CD4-positive, alpha-beta T cell treated with Interleukin-1 beta for 1 hour (primary cell): ENCODE measurements at regions not wholly inside any gene's neighbourhood (a gene's known extent, or its start where the extent isn't known, plus 50 kb on each side); places are given as distances from the start of the nearest gene placed in this dataset.
"Not testable (repeated sequence)": the region's sequence is repeated elsewhere in the genome, so short reads cannot be mapped to it uniquely, and the experiment has no call there.

Experiments
- DNase-seq, 2 donors: peaks; one replicate each; pipeline ENCODE4 v3.0.0-alpha.2; 2020 to 2022

DNA sequence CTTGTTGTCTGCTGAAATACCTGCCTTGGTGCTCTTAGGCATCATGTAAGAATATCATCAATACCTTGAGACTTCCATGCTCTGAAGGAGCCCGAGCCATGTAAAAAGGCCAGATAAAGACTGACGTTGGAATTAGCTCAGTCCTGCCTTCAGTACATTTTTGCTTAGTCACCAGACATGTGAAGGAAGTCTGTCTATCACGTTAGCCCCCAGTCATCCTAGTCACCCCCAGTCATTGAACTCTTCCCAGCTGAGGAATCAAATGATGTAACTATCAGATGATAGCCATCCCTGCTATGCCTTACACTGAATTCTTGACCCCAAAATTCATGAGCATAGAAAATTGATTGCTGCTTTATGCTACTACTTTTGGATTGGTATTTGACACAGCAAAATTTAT, 351.2 kb upstream of the SGO1 start:
- DNase-seq = no peak

DNA sequence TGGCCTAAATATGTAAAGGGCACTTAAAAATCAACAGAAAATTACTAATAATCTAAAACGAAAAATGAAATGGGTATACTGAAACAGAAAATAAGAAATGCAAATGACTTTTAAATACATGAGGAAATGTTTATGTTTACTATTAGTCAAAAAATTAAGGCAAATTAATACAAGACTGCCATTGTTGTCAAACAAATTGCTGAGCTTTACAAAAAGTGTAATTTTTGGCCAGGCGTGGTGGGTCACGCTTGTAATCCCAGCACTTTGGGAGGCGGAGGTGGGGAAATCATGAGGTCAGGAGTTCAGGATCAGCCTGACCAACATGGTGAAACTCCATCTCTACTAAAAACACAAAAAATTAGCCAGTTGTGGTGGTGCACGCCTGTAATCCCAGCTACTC, 343.9 kb upstream of the SGO1 start:
- DNase-seq = no peak

DNA sequence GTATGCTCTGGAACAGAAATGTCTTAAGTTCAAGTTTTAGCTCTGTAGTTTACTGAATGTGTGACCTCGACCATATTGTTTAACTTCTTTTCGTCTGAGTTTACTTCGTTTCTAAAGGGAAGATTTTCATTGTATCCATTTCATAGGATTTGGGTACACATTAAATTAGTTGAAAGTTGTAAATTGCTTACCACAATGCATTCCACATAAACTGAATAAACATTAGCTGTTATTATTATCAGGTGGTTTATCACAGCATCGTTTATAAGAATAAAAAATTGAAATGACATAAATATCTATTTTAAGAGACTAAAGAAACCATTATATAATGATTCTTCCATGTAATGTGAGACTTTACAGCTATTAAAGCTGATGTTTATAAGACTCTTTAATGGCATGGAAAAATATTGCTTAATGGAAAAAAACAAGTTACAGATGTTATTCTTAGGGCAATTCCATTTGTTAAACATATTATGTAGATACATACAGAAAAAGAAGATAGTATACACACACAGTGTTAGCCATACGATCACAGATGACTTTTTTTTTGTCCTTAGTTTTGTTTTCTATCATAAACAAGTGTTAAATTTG, 342.3 kb upstream of the SGO1 start:
- no peak for DNase-seq

DNA sequence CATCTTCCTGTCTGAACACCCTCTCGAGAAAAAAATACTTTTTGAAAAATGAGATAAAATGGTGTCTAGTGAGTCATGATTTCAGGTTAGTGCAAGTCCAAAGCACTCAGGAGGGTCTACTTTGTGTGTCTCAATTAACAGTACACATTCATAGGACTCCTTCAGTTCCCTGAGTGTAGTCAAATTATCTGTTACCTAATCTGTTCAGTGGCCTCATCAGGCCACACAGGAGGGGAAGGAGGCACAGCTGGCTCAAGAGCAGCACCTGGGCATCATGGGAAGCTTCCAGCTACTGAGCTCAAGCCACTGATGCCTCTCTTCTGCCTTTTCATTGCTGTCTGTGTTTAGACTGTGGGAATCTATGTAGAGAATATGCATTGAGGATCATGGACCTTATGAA, 341.4 kb upstream of the SGO1 start:
- no peak for DNase-seq

DNA sequence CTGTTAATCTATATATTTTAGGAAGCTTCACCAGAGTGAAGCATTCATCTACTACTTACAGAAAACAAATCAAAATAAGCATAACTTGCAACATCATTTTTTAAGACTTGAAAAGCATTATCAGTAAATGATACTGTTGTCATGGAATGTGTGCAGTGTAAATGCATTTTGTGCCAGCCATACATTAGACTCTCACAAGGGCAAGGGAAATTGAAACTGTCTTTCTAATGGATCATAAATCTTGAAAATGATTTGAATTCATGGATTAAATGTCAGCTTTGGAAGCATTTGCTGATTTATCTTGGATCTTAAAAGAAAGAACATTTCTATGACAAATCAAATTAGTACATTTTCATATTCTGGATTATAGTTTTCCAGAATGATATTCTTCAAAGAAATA, 338.3 kb upstream of the SGO1 start:
- DNase-seq = no peak

DNA sequence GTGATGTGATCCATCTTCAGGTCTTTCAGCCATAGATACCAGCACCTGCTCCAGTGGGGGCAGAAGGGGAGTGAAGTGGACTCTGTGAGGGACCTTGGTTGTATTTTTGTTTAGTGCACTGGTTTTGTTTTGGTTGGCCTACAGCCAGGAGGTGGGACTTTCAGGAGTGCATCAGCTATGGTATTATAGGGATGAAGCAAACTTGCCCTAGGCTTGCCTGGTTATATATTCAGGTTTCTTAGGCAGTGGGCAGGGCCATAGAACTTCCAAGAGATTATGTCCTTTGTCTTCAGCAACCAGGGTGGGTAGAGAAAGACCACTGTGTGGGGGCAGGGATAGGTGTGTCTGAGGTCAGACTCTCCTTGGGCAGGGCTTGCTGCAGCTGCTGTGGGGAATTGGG, 337.3 kb upstream of the SGO1 start:
- no peak for DNase-seq

DNA sequence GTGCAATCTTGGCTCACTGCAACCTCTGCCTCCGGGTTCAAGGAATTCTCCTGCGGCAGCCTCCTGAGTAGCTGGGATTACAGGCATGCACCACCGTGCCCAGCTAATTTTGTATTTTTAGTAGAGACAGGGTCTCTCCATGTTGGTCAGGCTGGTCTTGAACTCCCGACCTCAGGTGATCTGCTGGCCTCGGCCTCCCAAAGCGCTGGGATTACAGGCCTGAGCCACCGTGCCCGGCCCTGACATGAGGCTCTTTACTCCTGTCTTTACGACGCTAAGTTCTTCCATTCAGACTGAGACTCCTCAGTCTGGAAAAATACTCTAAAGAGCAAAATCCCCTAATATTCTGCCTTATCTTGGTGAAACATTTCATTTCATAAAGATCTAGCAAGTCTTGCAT, 331.3 kb upstream of the SGO1 start:
- DNase-seq = not testable (repeated sequence)

DNA sequence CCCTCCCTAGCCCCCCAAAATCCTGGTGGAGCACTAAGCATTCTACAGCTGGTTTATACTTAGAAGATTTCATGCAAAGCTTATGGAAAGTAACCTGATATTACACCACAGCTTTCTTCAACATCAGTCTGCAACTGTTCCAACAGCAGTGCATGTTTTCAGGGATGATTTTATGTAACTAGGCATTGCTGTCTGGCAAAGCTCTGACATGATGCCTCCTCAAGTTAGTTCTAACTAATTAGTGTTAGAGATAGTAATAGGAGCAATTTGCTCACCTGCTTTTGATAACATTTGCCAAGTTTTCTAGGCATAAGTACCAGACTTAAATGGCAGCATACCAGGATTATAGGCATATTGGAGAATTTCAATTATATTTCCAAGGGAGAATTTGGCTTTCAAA, 330.3 kb upstream of the SGO1 start:
- DNase-seq = no peak

DNA sequence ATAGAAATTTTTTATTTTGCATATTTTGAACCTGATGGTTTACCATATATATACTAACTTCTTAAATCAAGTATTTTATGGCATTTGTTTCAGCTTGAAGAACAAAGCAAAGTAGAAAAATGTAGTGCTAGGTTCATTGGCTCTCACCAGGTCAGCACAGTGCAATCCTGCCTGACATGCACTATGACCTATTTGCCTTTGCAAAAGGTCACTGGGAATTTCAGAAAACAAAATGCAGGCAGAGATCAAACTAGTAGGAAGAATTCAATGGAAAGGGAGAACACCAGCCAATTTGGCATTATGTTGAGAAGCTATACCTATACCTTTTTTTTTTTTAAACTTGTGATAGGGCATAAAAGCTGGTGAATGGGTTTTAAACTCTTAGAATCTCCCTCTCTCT, 329.8 kb upstream of the SGO1 start:
- no peak for DNase-seq

DNA sequence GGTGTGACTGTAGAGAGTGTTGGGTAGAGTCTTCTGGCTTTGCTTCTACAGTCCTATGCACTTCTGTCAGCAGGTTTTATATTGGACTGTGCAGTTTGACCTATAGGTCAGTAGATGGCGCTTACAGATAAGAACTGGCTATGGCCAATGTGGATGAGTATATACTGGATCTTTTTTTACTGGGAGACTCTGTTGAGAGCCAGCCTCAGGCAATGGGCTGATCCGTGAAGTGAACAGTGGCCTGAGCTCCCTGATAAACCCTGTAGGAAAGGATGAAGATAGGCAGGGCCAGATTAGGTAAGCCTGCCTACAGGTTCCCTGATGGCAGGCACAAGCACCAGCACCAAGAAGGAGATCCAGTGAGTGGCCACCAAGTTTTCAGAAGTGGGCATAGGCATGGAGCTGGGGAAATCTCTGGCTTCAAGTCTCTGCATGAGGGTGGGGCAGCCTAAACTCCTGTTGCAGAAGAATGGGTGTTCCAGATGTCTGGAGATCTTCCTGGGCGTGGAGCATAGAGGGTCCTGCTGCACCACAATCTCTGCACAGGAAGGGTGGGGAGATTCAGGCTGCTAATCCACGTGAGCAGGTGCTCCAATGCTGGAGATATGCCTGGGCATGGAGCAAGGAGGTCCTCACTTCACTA, 326.0 kb upstream of the SGO1 start:
- DNase-seq = no peak

DNA sequence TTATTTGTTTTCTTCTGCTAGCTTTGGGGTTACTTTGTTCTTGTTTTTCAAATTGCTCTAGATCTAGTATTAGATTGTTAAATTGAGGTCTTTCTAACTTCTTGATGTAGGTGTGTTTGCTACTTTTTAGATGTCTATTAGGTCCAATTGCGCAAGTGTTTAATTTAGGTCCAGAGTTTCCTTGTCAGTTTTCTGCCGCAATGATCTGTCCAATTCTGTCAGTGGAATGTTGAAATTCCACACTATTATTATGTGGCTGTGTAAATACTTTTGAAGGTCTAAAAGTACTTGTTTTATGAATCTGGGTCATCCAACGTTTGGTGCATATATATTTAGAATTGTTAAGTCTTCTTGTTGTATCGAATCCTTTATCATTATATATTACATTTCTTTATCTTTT, 324.4 kb upstream of the SGO1 start:
- DNase-seq = no peak

DNA sequence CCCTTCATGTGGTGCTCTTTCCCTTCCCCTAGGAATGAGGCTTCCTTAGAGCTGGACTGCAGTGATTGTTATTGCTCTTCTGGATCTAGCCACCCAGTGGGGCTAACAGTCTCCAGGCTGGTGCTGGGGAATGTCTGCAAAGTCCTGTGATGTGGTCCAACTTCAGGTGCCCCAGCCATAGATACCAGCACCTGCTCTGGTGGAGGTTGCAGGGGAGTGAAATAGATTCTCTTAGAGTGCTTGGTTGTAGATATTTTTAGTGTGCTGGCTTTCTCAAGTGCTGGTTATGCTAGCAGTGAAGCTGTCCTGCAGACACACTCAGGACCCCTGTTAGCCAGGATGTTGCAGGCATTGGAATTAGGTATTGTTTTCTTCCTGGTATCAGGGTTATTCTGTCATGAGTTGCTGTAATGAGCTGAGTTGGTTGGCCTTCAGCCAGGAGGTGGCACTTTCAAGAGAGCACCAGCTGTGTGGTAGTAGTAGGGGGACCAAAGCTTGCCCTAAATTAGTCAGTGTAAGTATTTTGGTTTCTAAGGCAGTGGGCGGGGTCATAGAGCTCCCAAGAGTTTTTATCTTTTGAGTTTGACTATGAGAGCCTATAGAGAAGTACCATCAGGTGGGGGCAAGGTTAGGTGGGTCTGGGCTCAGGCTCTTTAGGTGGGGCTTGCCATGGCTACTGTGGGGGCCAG, 317.5 kb upstream of the SGO1 start:
- no peak for DNase-seq

DNA sequence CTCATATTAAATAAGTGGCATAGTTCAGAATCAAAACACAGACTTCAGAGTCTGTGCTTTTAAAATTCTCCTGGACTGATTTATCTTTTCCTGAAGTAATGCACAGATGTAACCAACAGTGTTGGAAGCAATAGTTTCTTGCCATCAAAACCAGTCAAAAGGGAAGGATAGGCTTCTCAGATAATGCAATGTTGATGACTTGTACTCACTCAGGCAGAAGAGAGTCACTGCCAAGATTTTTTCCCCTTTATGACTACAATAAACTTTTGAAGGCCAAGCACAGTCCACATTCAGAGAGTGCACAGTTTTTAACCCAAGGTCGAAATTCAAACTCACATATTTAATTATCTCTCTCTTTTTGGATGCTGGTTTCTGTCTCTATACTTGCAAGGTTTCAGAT, 305.0 kb upstream of the SGO1 start:
- DNase-seq = no peak

DNA sequence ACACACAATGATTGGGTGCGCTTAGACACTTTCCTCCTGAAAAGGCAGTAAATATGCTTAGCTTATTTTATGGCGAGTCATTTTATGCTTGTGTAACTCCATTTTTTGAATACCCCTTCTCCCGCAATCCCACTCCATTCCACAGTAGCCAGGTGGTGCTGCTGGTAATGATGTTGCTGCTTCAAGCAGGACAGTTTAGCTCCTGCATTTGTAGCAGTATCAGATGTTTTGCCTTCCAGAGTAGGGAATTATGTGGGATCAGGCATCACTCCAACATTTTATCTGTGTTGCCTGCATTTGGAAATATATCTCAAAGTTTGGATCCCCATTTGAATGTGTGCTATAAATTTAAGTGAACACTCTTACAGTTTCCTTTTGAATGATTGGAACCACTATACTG, 302.1 kb upstream of the SGO1 start:
- no peak for DNase-seq

DNA sequence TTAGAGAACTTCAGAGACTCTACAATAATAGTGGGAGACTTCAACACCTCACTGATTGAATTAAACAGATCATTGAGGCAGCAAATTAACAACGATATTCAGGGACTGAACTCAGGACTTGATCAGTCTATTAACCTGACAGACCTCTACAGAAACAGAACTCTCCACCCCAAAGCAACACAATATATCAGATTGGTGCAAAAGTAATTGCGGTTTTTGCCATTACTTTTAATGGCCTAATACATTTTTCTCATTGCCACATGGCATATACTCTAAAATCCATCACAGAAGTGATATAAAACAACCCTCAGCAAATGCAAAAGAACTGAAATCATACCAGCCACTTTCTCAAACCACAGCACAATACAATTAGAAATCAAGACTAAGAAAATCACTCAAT, 298.1 kb upstream of the SGO1 start:
- DNase-seq = no peak

DNA sequence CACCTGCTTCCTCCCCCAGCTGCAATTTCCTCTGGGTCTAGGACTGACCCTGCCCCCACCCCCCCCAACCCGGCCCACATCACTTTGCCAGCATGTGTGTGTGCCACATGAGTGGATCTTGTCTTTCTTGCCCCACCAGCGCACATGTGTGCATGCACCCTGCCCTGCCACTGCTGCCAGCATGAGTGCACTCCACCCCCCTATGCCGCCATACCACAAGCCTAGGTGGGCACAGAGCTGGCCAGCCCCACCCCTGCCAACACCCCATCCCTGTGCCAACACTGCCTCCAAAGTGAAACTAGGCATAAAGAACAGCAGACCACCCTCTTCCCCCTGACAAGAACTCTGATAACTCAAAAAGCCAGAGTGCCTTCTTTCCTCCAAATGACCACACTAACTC, 296.3 kb upstream of the SGO1 start:
- DNase-seq = no peak

DNA sequence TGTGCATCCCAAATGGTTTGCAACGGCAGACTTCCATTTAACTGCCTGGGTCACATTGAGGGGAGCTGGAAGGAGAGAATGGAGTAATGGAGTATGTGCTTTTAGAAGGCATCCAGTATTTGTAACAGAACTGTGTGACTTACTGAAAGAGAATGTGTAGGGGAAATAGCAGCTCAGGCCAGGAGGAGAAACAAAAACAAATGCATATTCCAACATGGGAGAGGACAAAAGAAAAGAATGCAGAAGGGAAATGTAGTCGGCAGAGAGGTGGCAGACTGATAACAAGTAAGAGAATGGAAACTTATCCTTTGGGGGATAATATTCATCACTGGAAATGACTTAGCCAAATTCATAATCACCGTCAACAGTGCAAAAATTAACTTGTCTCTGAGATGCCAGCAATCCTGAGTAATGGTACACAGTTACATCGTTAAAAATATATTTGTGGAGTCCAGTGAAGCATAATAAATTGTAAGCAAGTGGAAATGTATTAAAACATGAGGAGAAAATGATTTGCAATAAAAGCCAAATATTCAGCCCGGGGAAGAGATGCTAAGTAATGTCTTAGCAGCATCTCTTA, 294.9 kb upstream of the SGO1 start:
- no peak for DNase-seq

DNA sequence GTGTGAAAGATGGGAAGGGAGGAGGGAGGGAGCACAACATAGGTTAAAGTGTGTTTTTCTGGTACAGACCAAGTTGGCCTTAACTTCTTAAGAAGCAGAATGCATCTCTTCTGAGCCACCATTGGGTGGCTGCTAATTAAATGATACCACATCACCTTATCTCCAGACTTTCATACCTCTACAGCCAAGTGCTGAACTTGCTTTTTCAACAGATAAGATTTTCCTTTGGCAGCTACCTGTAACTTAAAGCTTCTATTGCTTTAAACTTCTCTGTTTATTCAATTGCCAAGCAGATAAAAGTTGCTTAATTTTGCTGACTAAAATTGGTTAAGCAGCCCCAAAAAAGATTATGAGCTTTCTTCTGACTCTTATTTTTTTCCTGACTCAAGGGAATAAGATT, 292.4 kb upstream of the SGO1 start:
- no peak for DNase-seq

DNA sequence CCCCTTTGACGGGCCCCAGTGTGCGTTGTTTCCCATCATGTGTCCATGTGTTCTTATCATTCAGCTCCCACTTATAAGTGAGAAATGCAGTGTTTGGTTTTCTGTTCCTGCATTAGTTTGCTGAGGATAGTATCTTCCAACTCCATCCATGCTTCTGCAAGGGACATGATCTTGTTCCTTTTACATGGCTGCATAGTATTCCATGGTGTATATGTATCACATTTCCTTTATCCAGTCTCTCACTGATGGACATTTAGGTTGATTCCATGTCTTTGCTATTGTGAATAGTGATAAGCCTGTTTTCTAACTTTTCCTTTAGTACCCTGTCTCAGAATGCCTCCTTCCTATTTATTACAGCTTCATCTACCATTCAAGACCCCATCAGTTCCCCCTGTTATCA, 278.2 kb upstream of the SGO1 start:
- not testable (repeated sequence) for DNase-seq

DNA sequence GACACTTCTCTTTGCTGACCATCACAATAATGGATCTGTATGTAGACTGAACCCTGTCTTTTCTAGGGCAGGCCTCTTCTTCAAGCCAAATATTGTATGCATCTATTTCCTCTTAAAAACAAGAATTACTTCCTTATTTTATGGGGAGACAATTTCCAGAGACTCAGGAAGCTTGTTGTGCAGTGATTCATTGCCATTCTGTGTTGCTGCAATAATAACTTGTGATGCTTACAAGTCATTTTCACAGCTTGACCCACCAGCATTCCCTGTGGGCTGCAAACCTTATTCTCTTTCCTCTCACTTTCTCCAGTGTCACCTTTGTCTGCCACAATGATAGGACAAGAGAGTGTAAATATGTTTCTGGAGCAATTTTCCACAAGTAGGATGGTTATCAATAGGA, 276.7 kb upstream of the SGO1 start:
- no peak for DNase-seq

DNA sequence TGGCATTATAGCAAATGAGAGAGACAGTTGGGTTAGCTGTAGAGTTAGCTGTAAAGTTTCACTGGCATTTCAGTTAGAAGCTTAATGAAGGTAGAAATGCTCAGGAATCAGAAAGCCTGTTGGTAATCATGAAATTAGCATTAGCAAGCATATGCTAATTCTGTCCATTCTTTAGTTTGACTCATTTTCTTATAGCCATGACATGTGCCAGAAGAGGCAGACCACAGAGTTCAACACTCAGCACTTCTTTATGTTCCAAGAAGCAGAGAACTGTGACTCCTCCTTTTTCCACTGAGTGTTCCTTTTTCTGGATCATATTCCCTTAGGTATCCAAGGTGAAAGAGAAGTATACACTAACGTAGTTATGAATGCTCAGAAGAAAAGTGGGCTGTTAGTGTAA, 276.2 kb upstream of the SGO1 start:
- DNase-seq = no peak

DNA sequence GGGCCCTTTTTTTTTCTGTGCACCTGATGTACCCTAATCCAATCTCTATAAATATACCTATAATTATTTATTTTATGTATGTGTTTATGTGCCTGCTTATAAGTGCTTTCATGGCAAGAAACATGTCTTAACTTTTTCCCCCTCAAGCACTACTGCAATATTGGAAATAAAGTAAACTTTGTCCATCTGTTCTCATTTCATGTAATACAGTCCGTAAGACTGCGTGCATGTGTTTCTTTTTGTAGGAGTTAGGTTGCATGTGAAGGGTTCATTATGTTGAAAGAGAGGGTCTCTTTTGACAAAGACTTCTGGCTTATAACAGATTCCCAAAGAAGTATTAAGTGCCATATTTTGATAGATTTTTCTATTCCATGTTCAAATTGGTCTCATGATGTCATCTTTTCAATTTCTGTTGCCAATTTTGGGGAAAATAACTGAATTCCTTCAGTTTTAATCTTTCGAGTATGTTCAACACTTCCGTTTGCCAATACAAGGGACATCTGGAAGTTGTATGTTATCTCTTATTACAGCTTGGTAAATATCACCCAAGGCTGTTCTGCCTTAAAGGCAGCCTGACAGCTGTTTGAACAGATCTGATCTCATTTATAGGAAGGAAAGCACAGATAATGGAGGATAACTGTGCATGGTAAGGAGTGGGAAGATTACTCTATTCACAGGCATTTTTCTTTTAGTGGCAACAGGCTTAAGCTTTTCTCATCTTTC, 273.1 kb upstream of the SGO1 start:
- no peak for DNase-seq

DNA sequence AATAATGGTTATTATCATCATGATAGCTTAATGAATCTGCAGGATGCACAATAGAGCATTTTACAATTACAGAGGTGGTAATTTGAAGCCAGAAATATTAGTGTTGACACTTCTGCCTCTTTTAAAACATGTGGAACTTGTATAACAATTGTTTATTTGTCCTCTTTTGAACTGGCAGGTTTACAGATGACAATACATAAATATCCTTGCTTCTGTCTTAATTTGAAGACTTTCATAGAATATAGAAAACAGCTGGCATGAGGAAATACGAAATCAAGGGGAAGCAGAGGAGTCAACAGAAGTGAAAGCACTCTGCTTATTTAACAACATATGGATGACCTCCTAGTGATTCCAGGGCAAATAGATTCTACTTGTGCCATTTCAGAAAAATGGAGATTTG, 270.5 kb upstream of the SGO1 start:
- no peak for DNase-seq

DNA sequence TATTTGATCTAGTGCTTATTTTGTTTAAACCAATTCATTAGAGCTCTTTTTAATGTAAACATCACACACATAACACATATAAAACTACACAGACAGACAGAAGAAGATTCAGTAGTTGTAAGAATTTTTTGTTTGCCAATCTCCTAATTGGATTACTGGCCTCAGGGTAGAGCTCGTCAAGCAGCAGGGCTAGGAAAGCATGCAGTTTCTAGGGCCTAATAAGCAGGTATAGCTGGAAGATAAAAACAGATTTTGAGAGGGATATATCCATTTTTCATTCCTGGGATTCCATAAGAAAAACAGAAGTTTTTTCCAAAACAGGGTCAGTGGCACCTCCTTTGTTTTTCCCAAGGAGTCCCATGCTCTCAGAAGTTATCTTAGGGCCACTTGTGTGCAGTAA, 265.2 kb upstream of the SGO1 start:
- no peak for DNase-seq
